ENCODE measurements at regions not wholly inside any gene's neighbourhood (a gene's known extent, or its start where the extent isn't known, plus 50 kb on each side); places are given as distances from the start of the nearest gene placed in this dataset.

DNA sequence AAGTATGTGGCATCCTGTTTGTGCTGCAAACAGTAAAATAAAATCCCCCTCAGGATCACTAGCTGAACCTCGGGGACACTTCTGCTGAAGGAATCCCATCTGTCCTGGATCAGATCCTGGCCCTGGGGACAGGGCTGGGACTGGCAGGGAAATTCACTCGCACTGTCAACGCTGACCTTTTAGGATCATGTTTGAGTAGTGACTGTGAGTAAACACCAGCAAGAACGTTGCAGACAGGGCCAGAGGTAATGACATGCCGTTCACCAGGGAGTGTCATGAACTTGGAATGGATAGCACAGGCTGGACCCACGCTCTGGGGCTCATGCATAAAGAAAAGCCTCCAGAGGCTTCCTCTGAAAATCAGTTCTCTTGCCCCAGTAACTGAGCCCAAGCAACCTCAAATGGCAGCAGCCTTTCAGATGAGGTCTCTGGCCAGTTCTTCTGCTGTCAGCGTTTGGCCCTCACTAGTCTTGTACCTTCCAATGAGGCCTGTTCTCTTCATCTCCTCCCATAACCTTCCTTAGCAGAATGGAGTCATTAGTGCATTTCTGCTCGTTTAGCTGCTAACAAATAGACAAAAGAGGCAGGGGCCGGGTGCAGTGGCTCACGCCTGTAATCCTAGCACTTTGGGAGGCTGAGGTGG, 51.0 kb upstream of the BARX2 start:
- no peak for DNase-seq

DNA sequence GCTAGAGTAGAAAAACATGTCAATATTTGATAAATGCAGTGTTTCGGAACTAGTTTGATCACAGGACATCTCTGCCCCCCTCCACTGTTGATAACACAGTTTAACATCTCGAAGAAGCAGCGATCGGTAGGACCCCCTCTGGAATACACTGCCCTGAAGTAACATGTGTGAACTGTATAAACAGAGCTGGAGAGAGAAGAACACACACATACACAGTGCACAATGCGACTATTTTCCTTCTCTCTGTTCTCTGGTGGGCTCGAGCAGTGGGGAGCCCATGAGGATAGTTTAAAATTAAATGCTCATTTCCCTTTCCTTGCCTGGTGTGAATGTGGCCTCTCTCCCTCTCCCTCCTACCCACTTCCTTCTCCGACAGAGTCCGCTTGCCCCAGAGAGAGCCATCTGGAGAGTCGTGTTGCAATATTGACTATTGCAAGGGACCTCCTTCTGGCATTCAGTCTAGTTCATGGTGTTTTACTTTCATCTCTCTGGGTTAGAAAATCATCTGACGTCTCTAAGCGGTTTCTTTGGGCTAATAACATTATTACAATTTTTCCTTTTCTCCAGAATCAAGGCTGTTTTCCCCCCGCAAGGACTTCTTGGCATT, 51.6 kb upstream of the BARX2 start:
- no peak for DNase-seq

DNA sequence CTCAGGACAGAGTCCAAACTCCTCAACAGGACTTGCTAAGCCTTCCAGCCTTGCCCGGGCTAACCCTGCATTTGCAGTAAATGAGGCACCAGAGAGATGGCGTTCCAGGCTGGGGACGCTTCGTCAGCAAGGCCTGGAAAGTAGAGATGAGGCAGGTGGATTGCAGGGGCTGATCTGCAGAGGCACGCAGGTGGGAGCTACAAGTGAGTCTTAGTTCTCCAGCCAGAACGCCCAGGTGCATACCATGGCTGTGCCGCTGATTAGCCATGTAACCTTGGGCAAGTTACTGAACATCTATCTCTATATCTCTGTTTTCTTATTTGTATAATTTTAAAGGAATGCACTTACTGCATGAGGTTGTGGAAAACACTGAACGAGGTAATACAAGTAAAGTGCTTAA, 52.7 kb upstream of the BARX2 start:
- DNase-seq, result no peak

DNA sequence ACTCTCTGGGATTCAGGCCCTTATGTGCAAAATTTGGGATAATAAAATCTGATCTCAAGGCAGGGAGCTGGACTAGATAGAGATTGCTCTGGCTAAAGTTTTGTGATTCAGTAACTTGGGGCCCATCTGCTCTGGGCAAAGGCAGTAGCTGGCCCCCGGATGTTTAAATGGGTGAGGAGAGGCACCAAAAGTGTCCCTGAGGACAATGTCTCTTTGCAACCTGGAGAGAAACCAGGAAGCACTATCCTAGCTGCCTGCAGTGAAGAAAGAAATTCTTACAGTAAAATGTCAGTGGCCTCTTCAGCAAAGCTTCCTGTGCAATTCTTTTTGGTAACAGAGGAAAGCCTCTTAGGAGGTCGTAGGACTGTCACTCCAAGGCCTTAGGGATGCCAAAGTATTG, 54.6 kb upstream of the BARX2 start:
- DNase-seq, result no peak

DNA sequence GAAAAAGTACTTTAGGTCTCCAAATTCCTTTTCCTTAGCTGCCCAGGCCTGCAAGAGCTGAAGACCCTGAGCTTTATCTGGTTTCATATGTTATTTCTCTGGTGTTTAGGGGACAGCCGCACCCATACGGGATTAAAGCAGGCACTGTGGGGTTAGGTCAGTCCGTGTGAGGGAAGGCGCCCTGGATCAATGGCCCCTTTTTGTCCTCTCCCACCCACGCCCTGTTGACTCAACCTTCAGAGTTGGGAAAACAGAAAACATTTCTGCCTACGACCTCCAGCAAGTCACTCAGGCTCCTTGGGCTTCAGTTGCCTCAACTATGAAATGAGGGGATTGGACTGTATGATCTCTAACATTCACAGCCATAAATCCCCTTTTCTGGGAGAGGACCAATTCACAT, 55.2 kb upstream of the BARX2 start:
- no peak for DNase-seq

DNA sequence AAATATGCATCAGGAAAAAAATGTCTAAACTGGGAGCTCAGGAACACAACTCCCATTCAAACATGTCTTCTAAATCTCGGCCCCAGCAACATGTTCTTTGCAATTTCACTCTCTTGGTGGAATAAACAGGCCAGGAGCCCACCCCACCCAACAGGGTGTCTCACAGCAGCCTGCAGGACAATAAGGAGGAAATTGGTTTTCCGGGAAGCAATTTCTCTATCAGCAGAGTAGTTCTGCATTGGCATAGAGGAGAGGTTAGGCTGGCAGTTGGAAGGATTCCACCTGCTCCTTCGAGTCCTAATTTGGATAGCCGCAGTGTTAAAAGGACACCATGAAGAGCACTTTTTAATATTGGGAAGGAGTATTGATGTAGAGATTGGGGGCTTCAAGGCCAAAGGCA, 55.9 kb upstream of the BARX2 start:
- no peak for DNase-seq

DNA sequence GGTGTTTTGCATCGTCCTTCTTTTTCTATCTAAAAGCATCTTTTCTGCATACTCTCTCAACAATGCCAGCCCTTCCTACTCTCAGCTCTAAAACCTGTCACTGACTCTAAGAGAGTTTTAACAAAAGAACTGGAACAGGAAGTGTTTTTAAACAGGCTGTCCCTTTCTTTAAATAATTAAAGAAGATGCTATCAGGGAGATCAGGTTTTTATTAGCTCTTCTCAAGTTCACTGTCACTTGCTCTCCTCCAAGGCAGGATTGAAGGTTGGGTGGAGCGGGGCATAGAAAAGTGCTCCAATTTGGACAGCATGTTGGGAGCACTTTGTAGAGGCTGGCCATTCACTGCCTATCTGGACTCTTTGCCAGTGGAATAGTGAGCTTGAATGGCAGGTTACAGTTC, 56.4 kb upstream of the BARX2 start:
- DNase-seq, result no peak

DNA sequence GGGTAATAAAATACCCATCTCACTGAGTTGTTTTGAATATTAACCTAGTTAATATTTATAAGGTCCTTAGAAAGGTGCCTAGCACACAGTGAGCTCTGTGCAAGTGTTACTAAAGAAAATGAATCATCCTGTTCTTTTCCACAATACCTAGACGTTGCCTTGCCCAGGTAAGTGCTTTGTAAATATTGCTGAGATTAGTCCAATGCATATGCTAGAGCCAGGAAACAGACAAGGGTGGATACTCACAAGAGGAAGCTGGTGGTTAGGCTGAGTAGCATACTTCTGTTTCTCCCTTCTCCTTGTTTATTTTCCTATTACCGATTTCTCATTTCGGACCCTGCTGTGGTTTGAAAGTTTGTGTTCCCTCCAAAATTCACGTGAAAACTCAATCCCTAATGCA, 58.1 kb upstream of the BARX2 start:
- DNase-seq, result no peak

DNA sequence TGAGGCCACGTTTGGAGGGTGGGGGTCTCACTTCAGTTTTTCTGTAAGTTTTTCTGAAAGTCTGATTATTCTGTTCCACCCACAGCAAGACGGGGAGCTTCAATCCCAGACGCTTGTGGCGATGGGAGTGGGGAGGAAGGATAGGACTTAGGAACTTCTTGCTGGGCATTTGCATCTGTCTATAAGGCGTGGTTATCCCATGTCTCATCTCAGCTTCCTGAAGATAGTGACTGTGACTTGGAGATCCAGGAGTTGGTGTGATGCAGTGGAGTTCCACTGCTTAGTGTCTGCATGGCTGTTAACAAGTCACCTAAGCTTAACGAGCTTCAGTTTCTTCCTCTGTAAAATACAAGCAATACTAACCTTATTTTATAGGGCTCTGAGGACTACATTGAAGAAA, 58.9 kb upstream of the BARX2 start:
- no peak for DNase-seq

DNA sequence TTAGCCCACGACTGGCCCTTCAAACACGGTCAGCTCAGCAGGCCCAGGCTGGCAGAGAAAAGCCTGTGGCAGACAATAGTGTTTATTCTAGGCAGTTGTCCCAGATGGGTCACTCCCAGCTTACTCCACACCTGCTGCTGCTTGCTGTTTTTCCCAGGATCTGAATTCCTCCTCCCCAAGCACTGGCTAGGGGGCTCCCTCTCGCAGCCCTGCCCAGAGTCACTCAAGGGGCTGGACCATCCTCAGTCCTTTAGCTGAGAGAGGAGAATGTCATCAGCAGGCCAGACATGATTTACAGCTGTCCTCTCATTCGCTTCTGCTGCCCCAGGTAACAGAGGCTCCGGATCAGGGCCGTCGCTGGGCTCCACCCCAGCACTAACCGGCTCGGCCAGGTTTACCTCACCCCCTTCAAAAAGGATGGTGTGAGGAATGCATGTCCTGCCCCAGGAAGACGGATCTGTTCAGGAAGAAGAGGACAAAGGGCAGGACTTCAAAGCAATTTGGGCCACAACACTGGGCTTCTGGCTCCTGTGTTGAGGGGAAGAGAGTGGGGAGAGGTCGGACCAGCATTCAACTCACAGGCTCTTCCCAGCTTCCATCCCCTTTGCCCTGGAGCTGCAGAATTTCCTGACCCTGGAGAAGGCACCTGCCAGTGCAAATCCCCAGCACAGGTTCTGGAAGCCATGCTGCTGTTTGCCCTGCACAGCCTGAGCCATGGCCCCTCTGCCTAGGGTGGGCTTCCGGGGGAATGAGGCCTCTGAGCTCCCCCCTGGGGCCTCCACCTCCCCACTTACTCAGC, 59.7 kb upstream of the BARX2 start:
- DNase-seq, result no peak

DNA sequence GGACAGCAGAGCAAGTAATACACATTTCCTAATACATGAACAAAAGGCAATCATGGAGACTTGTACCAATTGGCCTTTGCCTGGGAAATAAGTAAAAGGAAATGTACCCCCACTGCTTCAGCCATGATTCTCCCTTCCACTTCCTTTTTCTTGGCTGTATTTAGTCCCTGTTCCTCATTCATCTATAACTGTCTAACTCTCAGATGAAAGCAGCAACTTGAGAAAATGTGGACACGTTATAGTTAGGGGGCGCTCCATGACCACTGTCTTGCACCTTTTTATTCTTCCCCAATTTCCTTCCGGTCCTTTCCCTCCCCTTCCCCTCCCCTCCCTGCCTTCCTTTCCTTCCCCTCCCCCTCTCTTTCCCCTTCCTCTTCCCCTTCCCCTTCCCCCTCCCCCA, 61.3 kb upstream of the BARX2 start:
- DNase-seq, result no peak

DNA sequence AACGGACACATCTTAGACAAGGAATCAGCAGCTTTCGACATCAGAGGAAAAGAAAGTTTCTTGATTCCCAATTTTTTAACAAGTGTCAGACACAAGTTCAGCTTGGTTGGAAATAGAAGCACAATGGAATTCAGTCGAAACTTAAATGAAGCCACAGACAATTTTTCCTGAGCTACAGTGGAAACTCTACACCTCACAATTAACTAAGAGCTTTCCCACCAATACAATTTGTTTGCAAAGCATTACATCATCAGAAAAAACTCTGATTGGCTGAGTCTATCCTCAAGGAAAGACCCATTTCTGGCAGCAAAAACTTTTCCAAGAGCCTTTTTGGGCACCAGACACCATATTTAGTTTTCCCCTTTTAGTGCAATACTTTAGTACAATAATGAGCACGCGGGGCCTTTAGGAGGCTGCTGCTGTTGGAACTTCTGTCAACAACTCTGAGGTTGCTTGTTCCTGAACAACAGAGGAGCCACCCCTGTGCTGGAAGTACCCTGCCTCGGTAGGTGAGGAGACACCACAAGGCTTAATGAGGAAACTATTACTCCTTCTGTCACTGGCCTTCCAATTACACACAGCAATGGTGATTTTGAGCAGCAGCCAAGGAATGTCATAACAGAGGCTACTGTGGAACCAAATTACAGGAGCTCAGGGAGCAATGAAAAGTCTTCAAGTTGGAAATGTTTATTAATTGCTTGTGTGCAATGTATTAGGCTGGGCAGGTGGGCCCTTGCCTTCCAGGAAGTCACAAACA, 61.9 kb upstream of the BARX2 start:
- no peak for DNase-seq

DNA sequence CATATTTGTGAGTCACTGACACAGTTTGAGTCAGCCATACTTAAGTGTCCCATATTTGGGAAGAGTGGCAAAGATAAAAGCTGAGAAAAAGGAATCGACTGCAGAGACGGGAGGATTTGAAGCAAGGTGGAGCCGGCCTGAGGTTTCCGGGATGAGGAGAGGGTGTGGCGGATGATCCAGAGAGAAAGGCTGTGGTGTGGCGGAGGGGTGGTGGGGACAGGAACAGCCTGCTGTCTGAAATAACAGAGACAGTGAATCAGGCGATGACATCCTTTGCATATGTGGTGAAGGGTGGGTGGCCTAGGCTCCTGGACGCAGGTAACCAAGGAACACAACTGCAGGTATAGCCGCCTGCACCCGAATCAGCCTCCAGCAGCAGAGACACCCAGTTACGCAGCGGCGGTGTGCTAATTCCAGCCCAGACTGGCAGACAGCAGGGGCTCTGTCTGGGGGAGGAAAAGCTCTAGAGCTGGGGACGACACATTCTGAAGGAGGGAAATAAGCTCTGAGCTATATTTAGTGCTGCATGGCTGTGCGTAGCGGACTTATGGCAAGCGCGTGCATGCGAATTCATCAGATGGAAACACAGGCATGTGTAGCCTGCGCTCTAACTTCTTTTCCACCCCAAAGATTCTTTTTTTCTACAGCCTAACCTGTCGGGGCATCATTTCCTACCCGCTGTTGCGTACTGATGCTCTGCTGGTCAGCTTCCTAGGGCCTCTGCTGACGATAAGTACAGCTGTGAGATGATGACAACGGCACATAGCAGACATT, 62.7 kb upstream of the BARX2 start:
- no peak for DNase-seq

DNA sequence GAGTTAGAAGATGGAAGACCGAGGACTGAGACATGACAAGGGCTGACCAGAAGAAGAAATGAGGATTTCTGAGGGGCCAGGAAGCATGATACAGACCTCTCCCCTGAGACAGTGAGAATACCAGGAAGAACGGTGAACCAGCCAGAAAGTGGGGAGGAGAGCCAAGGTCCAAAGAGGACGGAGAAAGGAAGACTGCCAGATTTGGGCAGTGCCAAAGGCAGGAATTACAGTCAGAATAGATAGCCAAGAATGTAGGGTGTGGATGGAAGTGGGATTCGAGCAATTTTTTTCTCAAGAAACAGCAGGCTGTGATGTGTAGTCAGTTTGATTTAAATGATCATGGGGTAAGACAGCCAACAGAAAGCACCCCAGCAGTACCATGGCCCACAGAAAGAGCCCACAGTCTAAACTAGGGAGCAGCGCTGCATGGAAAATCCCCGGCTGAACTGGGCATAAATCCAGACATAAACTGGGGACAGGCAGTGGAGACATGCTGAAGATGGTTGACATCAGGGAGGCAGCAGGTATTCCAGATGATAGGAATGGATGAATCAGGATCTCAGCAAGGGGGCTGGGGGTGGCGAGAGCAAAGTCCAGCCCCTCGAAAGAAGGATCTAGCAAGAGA, 67.3 kb upstream of the BARX2 start:
- no peak for DNase-seq

DNA sequence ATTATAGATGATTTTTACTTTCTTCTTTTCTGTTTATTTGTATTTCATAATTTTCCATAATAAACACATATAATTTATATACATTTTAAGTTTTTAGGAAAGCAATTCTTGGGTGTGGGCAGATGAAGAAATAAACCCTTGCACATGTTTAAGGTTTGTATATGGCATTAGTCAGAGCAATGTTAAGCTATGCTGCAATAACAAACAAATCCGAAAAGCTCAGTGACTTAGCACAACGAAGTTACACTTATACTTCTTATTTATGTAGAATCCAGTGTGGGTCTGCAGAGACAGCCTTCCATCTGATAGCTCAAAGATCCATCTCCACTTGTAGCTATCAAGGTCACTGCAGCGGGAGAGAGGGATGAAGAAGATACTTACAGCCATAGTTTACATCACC, 68.5 kb upstream of the BARX2 start:
- no peak for DNase-seq

DNA sequence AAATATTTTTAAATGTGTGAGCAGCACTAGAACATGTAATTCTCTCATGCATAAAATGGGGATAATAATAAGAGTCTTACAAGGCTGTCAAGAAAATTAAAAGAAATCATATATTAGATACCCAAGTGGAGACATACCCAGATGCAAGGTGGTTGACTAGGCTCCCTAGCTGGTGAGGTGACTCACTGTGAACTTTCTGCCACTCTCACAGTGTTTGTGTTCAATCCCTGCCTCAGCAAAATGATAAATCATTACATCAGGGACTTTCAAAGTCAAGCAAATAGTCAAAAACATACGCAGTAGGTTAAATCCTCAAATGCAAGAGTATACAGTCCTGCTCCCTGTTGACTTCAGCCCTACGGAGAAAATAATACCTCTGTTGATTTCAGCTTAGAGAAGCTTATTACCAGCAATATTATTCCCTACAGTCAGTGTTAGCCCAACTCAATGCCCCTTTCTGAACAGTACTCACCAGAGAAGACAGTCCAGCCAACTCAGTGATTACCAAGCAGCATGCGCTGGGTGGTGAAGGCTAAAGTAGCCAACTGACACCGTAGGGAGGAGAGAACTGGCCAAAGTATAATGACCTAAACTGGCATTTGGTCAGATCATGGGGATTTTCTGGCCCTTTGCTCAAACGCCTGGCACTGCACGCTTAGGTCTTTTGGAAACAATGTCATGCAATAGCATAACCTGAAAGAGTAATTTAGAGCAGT, 73.1 kb upstream of the BARX2 start:
- no peak for DNase-seq

DNA sequence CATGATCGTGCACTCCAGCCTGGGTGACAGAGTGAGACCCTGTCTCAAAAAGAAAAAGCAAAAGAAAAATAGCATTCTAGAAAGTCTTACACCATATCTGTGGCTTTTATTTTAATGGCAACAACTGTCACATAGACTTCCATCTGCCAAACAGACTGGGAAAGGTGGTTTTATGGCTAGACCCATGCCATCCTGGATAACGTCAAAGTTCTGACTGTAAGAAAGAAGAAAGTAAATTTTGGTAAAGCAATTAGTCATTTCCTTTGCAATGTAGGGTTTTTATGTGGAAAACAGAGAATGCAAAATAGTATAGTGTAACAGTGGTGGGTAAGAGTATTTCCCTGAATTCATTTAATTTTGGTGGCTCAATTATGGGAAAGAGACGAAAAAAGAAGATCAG, 75.5 kb upstream of the BARX2 start:
- no peak for DNase-seq

DNA sequence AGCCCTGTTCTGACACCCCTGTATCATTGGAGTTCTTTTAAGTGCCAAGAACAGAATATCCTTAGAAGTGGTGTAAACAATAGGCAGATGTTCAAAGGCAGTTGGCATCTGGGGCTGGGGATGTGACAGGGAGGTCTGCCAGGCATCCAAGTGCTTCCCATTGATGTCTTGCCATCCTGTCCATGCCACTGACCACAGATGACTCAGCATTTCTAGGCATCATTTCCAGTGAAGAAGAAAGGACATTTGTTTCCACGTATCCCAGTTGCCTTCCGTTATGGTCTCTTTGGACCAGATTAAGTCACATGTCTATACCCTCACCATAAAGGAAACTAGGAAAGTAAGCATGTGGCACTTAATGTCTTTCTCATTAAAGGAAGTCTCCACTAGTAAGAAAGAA, 76.7 kb upstream of the BARX2 start:
- DNase-seq, result no peak

DNA sequence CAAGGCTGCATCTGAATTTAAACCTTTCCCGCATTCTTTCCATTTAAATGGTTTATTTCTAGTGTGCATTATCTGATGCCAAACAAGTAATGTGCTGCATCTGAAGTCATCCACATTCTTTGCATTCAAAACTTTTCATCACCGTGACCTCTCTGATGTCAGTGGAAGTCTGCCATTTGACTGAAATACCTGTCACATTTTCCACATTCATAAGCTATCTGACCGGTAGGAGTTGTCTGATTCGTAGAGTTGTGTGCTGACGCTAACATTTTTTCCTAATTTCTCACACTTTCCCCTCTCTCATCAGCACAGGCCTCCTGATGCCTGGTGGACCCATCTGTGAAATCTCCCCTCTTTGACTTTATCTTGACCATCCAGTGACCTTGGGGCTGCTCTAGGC, 79.9 kb upstream of the BARX2 start:
- DNase-seq, result no peak

DNA sequence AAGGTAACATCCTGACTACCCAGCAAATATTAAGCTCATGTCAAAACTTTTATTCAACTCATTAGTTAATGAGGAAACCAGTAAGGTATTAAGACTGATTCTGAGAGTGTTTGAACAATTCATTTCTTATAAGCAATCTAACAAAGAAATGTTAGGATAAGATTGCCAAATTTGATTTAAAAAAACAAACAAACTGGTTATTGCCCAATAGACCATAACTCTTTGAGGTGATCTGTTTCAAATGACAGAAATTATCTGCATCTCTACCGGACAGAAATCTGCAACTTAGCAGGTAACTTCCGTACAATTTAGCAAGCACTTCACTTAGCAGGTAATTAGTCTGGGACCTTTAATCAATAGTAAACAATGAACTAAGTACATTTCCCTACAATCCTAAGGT, 82.9 kb upstream of the BARX2 start:
- DNase-seq, result no peak

DNA sequence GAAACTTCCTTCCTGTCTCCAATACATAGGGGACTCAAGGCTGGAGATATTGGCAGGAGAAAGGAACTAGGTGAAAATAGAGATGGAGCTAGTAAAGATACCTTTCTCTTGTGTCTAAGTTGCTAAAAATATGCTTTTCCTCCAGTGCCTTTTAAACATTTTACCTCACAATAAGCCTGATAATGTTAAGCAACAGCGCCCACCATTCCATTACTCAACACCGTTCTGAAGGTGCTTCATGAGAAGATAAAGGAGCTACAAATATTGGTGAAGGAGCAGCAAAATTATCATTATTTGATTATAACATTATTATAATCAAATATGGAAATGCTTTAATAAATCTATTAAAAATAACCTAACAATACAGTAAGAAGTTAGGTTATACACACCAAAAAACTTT, 83.6 kb upstream of the BARX2 start:
- DNase-seq, result no peak

DNA sequence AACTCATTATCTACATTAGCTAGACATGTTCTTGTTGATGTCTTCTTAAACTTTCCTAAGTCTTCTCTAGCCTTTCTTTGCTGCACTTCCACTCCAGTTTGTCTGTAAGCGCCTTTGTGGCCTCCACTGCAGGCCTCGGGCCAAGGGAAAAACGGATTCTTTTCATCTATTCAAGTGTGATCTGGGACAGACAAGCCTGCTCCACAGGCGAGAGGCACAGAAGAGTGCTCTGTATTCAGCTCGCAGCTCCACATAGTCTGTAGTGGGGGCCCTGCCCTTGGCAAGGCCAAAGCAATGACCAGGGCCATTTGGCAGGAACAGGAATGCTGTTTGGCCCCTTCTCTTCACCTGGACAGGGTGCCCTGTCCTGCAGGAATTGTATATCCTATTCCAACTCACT, 84.1 kb upstream of the BARX2 start:
- DNase-seq, result no peak
